MV-4-11 (cell line): ENCODE measurements at regions not wholly inside any gene's neighbourhood (a gene's known extent, or its start where the extent isn't known, plus 50 kb on each side); places are given as distances from the start of the nearest gene placed in this dataset.

Experiments used
- DNase-seq: peaks from one replicate; lab custom pipeline; 2025; lab: John Stamatoyannopoulos, UW

DNA sequence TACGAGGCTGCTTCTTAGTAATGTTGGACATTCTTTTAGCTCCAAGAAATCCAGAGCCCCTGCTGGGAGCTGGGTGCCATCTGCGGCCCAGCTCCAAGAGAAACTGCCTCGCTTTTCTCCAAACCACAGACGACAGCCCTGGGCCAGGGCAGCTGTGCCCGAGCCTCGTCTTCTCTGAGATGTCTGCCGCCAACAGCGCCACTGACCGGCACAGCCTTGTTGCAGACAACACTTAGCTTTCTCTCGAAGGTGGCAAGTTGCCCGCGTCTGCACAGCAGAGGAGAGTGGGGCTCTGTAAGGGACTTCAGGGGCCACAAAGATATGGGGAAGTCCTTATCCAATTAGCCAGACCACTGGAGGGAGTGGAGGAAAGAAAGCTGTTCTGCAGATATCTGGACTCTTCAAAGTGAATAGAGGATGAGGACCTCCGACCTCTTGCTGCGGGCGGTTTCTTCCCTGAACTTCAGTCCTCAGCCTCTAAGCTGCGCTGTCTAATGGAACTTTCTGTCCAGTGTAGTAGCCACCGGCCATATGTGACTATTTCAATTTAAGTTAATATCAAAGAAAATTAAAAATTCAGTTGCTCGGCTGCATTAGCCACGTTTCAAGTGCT lies 63.9 kb upstream of the DISP3 start:
- DNase-seq, result no peak

DNA sequence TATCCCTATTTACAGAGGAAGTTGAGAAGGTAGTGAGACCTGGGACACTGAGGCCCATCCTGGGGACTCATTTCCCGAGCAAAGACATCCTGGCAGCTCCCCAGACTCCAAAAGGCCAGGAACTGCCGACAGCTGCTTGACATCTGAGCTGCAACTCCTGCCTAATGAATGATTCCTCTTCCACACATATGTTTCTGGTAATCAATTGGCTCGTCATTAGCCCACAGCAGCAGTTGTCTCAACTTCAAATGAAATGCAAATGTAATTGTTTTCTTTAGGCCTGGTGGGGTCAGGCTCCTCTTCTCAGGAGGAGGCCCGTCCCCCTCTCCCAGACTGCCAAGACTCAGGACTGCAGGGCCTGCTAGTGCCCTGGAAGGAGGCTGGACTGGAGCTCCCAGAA lies 61.8 kb upstream of the DISP3 start:
- DNase-seq, result no peak

DNA sequence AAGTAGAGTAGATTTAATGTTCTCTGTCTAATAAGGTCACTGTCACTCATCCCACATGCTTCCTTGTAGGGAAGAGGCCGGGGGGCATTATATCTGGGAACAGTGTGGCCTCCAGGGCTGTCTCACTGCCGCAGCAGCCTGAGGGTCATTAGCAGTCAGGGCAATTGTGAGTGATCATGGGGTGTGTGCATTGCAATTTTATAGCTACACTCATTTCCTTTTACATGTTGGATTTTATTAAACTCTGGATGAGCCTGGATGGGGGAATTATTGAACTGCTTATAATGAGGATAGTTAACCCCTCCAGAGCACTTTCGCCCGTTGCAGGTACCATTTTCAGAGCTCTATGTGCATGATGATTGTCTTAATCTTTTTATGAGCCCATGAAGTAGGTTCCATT lies 60.9 kb upstream of the DISP3 start:
- DNase-seq, result no peak

GRCh38 chr1:11421443-11421842 lies 57.5 kb upstream of the DISP3 start:
- no peak for DNase-seq

GRCh38 chr1:11422686-11423085 lies 56.3 kb upstream of the DISP3 start:
- DNase-seq, result no peak

- DNase-seq, result no peak
Observed at GRCh38 chr1:11426617-11427016, 52.3 kb upstream of the DISP3 start.

DNA sequence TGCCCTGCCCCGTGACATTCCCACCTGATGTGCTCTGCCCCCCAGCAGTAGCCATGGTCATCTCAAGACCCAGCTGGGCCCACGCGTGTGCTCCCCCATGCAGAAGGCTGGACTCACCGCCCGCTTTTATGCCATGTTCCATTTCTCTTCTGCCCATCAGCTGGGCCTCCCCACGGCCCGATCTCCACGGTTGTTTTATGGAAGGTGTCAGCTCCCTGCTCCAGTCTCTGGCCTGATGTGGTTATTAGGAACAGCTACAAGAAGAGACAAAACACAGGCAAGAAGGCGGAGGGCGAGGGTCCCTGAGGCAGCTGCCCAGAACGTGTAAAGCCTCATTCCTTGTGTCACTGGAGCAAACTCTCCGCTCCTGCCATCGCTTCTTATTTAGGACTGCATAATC lies 50.2 kb upstream of the DISP3 start:
- DNase-seq, result no peak
